Eye (tissue), 1 donor: ENCODE measurements at regions not wholly inside any gene's neighbourhood (a gene's known extent, or its start where the extent isn't known, plus 50 kb on each side); places are given as distances from the start of the nearest gene placed in this dataset.
A peak's percentile ranks its signal among the peaks of the same experiment; 100 is the strongest.
"Not testable (repeated sequence)": the region's sequence is repeated elsewhere in the genome, so short reads cannot be mapped to it uniquely, and the experiment has no call there.

Experiments used
- DNase-seq: peaks from one replicate; pipeline ENCODE4 v3.0.0-alpha.2; 2015

DNA sequence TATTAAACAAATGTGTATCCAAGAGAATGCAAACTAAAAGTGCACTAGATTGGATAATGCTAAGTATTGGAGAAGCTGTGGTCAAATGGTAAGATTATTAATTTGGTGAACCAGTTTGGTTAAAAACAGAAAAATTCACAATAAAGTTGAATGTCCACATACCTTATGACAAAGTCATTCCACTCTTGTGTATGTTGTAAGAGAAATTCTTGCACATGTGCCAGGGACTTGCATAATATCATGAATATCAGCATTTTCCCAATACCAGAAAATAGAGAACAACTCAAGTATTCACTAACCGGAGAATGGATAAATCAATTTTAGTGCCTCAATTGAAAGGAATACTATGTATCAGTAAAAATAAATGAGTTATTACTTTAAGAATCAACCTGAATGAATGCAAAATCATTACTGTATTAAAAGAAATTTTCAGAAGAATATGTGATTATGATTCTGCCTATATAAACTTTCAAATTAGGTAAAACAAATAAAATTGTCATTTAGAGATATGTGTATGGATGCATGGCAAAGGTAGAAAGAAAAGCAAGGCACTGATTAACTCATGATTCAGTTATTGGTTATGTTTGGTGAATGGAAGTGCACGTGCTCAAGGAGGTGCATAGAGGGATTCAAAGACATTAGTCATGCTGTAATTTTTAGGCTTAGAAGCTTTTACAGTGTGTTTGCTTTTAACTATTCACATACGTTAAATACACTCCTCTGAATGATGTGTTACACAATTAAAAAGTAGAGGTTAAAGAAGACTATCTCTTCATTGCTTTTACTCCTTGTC, 217.4 kb upstream of the KCNK2 start:
- no peak for DNase-seq

GRCh38 chr1:214870426-214870825, 212.1 kb upstream of the KCNK2 start:
- DNase-seq = not testable (repeated sequence)

DNA sequence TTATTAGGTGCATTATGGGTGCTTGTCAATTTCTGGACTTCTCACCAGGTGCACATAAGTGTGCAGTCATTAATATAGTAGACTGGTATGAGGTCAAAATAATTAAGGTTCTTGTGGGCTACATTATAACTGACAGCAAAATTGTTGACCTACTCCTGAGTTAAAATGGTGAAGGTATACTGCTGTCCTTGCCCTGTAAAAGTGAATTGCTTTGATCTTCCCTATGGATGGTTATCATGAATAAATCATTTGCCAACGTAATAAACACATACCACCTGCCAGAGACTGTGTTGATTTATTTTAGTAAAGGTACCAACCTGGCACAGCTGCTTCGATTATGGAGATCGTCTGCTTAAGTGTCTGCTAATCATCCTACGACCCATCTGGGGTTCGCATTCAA, 201.6 kb upstream of the KCNK2 start:
- no peak for DNase-seq

DNA sequence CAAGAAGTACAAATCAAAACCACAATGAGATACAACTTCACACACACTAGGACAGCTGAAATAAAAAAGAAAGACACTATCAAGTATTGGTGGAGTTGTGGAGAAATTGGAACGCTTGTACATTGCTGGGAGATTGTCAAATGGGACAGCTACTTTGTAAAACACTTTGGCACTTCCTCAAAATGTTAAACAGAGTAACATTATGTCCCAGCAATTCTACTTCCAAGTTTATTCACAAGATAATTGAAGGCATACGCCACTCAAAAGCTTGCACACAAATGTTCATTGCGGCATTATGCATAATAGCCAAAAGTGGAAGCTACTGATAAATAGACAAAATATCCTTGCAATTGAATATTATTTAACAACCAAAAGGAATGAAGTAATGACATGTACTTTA, 199.9 kb upstream of the KCNK2 start:
- no peak for DNase-seq

DNA sequence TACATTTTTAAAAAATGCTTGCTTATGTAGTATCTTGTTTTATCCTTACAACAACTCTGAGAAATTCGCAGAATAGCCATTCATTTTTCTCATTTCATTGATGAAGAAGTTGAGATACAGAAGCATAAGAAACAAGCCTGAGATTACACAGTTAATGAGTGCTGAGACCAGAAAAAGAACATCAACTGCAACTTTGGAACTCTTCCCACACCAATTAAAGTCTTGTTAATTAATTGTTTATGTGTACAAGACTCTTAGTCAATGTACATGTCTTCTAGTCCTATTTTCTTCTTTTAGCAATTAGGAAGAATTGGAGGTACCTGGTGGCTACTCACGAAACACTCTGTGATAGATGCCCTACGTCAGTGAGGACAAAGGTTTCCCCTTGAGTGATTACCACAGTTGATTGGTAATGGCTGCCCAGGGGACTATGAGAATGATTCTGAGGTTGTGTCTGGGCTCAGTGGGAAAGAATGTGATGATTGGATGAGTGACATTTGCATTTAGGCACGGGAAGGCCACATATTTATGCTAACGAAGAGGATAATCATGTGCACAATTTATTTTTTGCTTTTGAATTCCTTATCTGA, 187.4 kb upstream of the KCNK2 start:
- peak; percentile 91 for DNase-seq

GRCh38 chr1:214896921-214897320, 185.6 kb upstream of the KCNK2 start:
- DNase-seq = peak; percentile 1

- no peak for DNase-seq
Measured at GRCh38 chr1:214897581-214897980, 185.0 kb upstream of the KCNK2 start.

DNA sequence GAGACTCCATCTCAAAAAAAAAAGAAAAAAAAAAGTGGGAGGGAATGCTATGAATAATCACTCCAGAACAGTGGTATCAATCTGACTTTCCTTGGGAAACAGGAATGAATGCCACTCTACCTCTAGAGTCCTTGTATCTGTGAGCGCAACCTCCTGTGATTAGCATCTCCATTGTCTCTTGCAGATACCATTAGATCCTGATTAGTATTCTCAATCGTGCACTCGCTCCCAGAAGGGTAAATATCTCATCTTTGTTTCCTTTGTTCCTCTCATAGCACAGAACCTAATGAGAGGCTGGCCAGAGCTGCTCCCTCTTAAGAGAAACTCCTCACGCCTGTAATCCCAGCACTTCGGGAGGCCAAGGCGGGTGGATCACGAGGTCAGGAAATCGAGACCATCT, 184.4 kb upstream of the KCNK2 start:
- DNase-seq = no peak

GRCh38 chr1:214898718-214899117, 183.8 kb upstream of the KCNK2 start:
- no peak for DNase-seq

- DNase-seq = no peak
Measured at GRCh38 chr1:214899908-214900460, 182.6 kb upstream of the KCNK2 start.

DNA sequence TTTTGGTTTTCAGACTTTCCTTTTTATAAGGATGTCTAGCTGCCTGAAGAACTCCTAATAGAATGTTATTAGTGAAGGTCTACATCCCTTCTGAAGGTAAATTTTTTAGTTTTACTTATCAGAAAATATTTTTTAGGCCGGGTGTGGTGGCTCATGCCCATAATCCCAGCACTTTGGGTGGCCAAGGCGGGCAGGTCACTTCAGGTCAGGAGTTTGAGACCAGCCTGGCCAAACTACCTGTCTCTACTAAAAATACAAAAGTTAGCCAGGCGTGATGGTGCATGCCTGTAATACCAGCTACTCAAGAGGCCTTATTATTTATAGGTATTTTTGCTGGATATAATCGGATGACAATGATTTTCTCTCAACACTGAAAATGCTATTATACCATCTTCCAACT, 181.9 kb upstream of the KCNK2 start:
- no peak for DNase-seq

DNA sequence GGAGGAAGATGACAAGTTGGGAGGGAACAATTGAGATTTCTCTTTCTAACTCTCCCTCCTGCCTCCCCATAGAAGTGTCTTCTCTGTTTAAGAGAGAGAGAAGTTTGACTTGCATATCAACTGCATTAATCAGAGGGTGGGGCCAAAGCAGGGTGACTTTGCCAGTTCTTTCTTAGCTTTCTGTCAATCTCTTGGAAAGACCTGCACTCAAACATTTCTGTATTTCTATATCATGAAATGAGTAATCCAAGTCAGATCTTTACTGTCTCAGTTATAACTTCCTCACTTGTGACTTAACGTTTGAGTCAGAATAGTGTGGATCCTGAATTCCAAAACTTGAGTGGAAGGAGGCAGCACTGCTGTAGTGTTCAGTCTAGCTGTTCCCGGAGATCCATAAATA, 180.8 kb upstream of the KCNK2 start:
- no peak for DNase-seq

DNA sequence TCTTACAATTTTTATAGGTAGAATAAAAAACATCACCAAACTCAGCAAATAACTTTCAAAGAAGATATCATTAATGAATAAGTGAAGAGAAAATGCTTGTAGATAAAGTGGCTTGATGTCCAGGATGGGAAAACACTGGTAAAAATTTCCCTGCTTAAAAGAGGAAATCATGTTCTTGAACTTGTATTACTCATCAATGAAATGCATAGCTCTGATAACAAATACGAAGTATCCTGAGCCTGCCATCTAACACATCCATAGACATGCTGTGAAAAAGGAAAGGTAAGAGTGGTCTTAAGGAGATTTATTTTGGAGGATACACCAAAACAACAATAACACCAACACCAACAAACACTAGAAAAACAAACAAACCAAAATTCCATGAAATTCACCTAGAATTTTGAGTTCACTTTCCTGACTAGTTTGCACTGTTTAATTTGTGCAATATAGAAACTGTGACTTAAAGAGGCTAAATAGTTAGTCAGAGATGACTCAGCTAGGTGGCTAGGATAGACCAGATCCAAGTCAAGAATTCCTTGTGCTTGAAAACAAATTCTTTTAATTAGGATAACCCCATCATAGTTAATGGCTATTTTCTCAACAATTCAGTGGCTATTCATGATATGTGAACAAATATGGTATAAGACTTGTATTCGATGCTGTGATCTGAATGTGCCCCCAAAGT, 179.8 kb upstream of the KCNK2 start:
- no peak for DNase-seq

GRCh38 chr1:214912127-214912526, 170.4 kb upstream of the KCNK2 start:
- DNase-seq = no peak

- DNase-seq = no peak
Measured at GRCh38 chr1:214913966-214914365, 168.6 kb upstream of the KCNK2 start.

- no peak for DNase-seq
Measured at GRCh38 chr1:214917081-214917635, 165.4 kb upstream of the KCNK2 start.

DNA sequence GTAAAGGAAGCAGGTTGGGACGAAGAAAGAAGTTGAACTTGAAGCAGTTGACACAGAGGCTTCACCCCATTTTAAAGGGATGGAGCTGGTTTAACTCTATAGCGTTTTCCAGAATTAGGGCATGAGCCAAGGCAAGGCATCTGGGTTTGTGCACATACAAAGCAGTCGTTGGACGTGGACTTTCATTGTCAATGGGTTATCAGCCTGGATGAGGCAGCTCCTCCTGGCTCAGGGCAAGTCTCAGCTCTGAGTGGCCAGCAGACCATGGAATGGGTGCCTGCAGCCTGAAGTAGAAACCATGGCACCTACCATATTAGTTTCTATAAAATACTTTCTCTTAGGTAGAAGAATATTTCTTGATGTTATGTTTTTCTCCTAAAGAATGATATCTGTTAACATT, 163.8 kb upstream of the KCNK2 start:
- no peak for DNase-seq

DNA sequence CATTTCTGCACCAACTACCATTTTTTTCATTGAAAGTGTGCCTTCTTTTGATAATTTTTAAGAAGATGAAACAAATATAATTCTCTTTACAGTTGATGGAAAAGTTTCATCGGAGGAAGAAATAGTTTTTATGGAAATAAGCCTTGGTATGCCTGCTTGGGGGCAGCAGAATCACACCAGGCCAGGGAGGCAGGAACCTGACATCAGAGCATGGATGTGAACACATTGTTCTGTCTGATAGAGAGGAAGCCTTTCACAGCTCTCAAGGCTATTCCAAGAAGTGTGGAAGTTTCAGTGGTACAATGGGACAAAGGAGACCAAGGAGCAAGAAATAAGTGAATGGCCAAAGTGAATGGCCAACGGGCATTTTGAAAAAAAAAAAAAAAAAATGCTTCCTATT, 162.2 kb upstream of the KCNK2 start:
- DNase-seq = no peak

DNA sequence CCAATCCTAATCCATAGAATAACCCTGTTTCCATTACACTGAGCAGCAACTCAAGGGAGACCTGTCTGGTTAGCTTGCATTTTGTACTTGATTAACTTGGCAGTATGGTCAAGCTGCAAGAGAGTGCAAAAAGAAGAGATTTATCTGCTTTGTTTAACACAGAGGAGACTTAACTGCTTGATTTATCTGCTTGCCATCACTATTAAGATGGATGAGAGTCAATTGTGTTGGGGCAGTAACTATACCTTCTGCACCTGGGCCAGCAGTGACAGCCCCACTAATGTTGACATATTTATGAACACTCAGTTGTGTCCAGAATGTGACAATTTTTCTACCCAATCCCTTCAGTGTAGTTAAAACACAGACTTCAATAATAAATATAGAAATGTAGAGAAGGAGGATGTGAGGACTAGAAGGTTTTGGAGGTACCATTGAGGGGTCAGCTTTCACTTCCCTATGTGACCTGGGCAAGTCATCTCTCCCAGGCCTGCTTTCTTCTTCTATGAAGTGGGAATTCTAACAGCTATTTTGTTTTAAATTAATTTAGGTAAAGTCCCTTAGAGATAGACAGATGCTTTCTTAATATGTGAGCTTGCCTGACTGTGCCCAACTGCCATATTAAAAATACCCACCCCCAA, 159.1 kb upstream of the KCNK2 start:
- no peak for DNase-seq

GRCh38 chr1:214927796-214928195, 154.7 kb upstream of the KCNK2 start:
- DNase-seq = no peak

DNA sequence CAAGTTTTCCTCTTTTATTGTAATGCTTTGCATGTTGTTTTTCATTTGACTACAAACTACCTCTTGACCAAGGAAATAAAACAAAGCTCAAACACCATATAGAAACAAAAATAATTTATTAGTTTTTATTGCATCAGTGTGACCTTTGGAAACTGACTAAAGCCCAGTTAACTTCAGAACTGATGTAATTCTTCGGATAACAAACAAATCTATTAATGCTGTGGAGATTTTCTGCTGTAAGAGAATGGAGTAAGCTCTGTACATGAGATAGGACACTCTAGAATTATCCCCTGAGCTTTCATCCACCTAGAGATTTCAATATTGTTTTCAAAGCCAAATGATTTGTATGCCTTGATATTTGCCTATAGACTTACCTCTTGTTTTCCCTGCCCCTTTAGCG, 154.0 kb upstream of the KCNK2 start:
- DNase-seq = no peak

GRCh38 chr1:214933375-214933774, 149.2 kb upstream of the KCNK2 start:
- no peak for DNase-seq

- no peak for DNase-seq
Measured at GRCh38 chr1:214934045-214934444, 148.5 kb upstream of the KCNK2 start.
